PC-3 (cell line): ENCODE measurements at regions not wholly inside any gene's neighbourhood (a gene's known extent, or its start where the extent isn't known, plus 50 kb on each side); places are given as distances from the start of the nearest gene placed in this dataset.

Experiments
- EZH2phosphoT487 ChIP-seq: fragments of 300-600 bp; sonication (generic); IDR thresholded peaks from 2 replicates; pipeline ENCODE4 v1.6.1; 2018; ENCODE audit warnings: mild to moderate bottlenecking, antibody characterized with exemption, low read length, borderline replicate concordance
- TF ChIP-seq, protein P1 (sequence below): fragments of 300-600 bp; sonication (generic); conservative IDR thresholded peaks from 2 replicates; pipeline ENCODE4 v1.5.1; 2017; ENCODE audit warnings: antibody characterized with exemption, low read depth, mild to moderate bottlenecking, low read length

DNA sequence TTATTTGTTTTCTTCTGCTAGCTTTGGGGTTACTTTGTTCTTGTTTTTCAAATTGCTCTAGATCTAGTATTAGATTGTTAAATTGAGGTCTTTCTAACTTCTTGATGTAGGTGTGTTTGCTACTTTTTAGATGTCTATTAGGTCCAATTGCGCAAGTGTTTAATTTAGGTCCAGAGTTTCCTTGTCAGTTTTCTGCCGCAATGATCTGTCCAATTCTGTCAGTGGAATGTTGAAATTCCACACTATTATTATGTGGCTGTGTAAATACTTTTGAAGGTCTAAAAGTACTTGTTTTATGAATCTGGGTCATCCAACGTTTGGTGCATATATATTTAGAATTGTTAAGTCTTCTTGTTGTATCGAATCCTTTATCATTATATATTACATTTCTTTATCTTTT is 324.4 kb upstream of the SGO1 start:
- TF ChIP-seq, protein P1, sequence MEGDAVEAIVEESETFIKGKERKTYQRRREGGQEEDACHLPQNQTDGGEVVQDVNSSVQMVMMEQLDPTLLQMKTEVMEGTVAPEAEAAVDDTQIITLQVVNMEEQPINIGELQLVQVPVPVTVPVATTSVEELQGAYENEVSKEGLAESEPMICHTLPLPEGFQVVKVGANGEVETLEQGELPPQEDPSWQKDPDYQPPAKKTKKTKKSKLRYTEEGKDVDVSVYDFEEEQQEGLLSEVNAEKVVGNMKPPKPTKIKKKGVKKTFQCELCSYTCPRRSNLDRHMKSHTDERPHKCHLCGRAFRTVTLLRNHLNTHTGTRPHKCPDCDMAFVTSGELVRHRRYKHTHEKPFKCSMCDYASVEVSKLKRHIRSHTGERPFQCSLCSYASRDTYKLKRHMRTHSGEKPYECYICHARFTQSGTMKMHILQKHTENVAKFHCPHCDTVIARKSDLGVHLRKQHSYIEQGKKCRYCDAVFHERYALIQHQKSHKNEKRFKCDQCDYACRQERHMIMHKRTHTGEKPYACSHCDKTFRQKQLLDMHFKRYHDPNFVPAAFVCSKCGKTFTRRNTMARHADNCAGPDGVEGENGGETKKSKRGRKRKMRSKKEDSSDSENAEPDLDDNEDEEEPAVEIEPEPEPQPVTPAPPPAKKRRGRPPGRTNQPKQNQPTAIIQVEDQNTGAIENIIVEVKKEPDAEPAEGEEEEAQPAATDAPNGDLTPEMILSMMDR, result no peak
- TF ChIP-seq EZH2phosphoT487, result no peak
